Endothelial cell of umbilical vein (primary cell): ENCODE measurements at regions not wholly inside any gene's neighbourhood (a gene's known extent, or its start where the extent isn't known, plus 50 kb on each side); places are given as distances from the start of the nearest gene placed in this dataset.

Source experiments
- BruUV-seq: library from RNA; stranded (reverse); fragments of 400-500 nt; replicated peaks from 2 replicates; lab custom pipeline; 2021; lab: Mats Ljungman, UMichigan
- CTCF ChIA-PET: fragments of 300-600, 350-600 bp; sonication (Branson Sonifier 250); formaldehyde crosslinking; loops from one replicate; lab custom pipeline; 2021; ENCODE audit warnings: antibody characterized with exemption, inconsistent platforms; lab: Charles Lee
- POLR2A ChIA-PET: fragments of 300-600, 350-600 bp; sonication (Branson Sonifier 250); formaldehyde crosslinking; loops from one replicate; lab custom pipeline; 2021; ENCODE audit warnings: antibody characterized with exemption, inconsistent platforms; lab: Charles Lee
- DNase-seq: peaks from one replicate; pipeline ENCODE4 v3.0.0-alpha.2; 2011; ENCODE audit warnings: low read depth, low spot score
- FAIRE-seq: peaks from 2 replicates; lab custom pipeline; 2011; peaks lifted over from hg19 to GRCh38; lab: Jason Lieb, UNC
- H2AFZ ChIP-seq: 2 replicates; pipeline ENCODE4 v1.6.0; 2012; ENCODE audit warnings: low read depth, low read length, control low read depth, inconsistent platforms
- H3K27ac ChIP-seq: 2 replicates; pipeline ENCODE4 v1.5.1; 2011; ENCODE audit warnings: low read depth, mild to moderate bottlenecking, control low read depth, low read length, moderate library complexity; ENCODE audit not compliant: insufficient read depth
- H3K27me3 ChIP-seq, 2 experiments: 2 replicates each; pipeline versions ENCODE4 v1.6.0 to v1.6.1; 2011; ENCODE audit warnings: low read length in 2 of 2, mixed read lengths in 1 of 2; ENCODE audit not compliant: control insufficient read depth in 2 of 2, insufficient read depth in 2 of 2
- H3K36me3 ChIP-seq, 2 experiments: 2 replicates in 1 of 2; 3 replicates in 1 of 2; pipeline ENCODE4 v1.5.1; 2011; ENCODE audit warnings: low read length in 2 of 2, mild to moderate bottlenecking in 1 of 2, moderate library complexity in 1 of 2; ENCODE audit not compliant: control insufficient read depth in 2 of 2, insufficient read depth in 2 of 2; ENCODE audit errors: extremely low read depth in 1 of 2
- H3K4me1 ChIP-seq: 3 replicates; pipeline ENCODE4 v1.5.1; 2011; ENCODE audit warnings: mild to moderate bottlenecking, low read length; ENCODE audit not compliant: control insufficient read depth, insufficient read depth; ENCODE audit errors: extremely low read depth
- H3K4me2 ChIP-seq: 2 replicates; pipeline ENCODE4 v1.6.1; 2011; ENCODE audit warnings: low read length, control low read depth, mixed read lengths; ENCODE audit not compliant: insufficient read depth
- H3K4me3 ChIP-seq, 3 experiments: fragments of 200-600 bp in 1 of 3; sonication (generic), shearing (Covaris generic) in 1 of 3; replicated peaks in 1 of 3; 2 replicates each; pipeline ENCODE4 v1.5.1; 2011 to 2016; ENCODE audit warnings: control low read depth in 3 of 3, low read length in 3 of 3, mild to moderate bottlenecking in 2 of 3, inconsistent platforms in 1 of 3, low read depth in 1 of 3, moderate library complexity in 1 of 3; ENCODE audit not compliant: insufficient read depth in 1 of 3
- H3K79me2 ChIP-seq: 2 replicates; pipeline ENCODE4 v1.6.0; 2012; ENCODE audit warnings: low read length, inconsistent platforms; ENCODE audit not compliant: control insufficient read depth, insufficient read depth
- H3K9ac ChIP-seq: replicated peaks from 2 replicates; pipeline ENCODE3; 2011; ENCODE audit warnings: low read length, control low read depth; ENCODE audit not compliant: insufficient read depth; ENCODE audit errors: extremely low read depth
- H3K9me1 ChIP-seq: replicated peaks from 3 replicates; pipeline ENCODE4 v1.6.0; 2011; ENCODE audit warnings: mild to moderate bottlenecking, low read length; ENCODE audit not compliant: control insufficient read depth, insufficient read depth; ENCODE audit errors: extremely low read depth
- H3K9me3 ChIP-seq: replicated peaks from 2 replicates; pipeline ENCODE4 v1.5.1; 2012; ENCODE audit warnings: low read length, inconsistent platforms; ENCODE audit not compliant: control insufficient read depth, insufficient read depth
- H4K20me1 ChIP-seq: replicated peaks from 2 replicates; pipeline ENCODE3; 2011; ENCODE audit warnings: mild to moderate bottlenecking, low read length; ENCODE audit not compliant: control insufficient read depth, insufficient read depth; ENCODE audit errors: extremely low read depth
- EZH2 ChIP-seq: IDR thresholded peaks from 2 replicates; pipeline ENCODE4 v1.6.1; 2012; ENCODE audit warnings: borderline replicate concordance, low read depth, mild to moderate bottlenecking, moderate library complexity, low read length, inconsistent platforms; ENCODE audit not compliant: severe bottlenecking
- FOS ChIP-seq: IDR thresholded peaks from 2 replicates; pipeline ENCODE4 v1.6.1; 2011; ENCODE audit warnings: mild to moderate bottlenecking, low read length, moderate library complexity, borderline replicate concordance; ENCODE audit not compliant: insufficient read depth
- GATA2 ChIP-seq: IDR thresholded peaks from 2 replicates; pipeline ENCODE4 v1.7.0; 2011; ENCODE audit warnings: low read depth, mild to moderate bottlenecking, moderate library complexity, mixed read lengths, low read length; ENCODE audit not compliant: insufficient read length, insufficient read depth
- MYC ChIP-seq: IDR thresholded peaks from one replicate; pipeline ENCODE4 v1.6.1; 2011; ENCODE audit warnings: mild to moderate bottlenecking, low read depth, low read length
- POLR2AphosphoS5 ChIP-seq: IDR thresholded peaks from 2 replicates; pipeline ENCODE4 v1.6.1; 2012; ENCODE audit warnings: low read depth, mild to moderate bottlenecking, control low read depth, low read length, moderate library complexity; ENCODE audit not compliant: insufficient read depth
- dilution Hi-C: fragments of 300-500 bp; cut with MboI; formaldehyde crosslinking; loops from one replicate; pipeline ENCODE4 v1.15.0; 2019; ENCODE audit warnings: low sequenced_read_pairs; ENCODE audit not compliant: extremely low pct_ligation_motif_present
- intact Hi-C: fragments of 100-400 bp; cut with micrococcal nuclease; formaldehyde crosslinking; loops from one replicate; pipeline ENCODE4 v1.10.0; 2022
- TF ChIP-seq, protein P1 (sequence below), 2 donors: IDR thresholded peaks; 1 replicate in 1 of 2; 2 replicates in 1 of 2; pipeline ENCODE4 v1.5.1; 2011; ENCODE audit warnings: low read length in 2 of 2, mild to moderate bottlenecking in 2 of 2, moderate library complexity in 2 of 2, control low read depth in 1 of 2, inconsistent platforms in 1 of 2, low read depth in 1 of 2; ENCODE audit not compliant: insufficient read depth in 1 of 2; ENCODE audit errors: extremely low read depth in 1 of 2
- TF ChIP-seq, protein P2 (sequence below): IDR thresholded peaks from 2 replicates; pipeline ENCODE4 v1.6.1; 2011; ENCODE audit not compliant: insufficient read depth, insufficient read length

DNA sequence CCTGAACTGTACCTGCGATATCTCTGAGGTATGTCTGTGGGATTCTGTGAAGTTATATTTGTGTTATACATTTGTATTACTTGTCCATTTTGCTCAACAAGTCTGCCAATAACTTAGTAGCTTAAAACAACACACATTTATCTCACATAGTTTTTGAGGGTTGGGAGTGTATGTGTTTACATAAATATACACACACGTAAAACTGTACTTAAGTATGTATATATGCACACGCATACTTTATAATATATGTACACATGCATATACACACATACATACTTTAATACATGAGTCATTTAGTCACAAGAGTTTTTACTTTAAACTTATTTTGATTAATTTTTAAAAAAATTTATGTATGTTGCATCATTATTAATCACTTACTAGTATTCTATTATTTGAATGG is 205.9 kb upstream of the EDIL3 start:
- BruUV-seq, result no TSS peak
- no peaks in the 10 kb centered on the region for H3K79me2 ChIP-seq
- H3K27me3 ChIP-seq, result no peaks in the 10 kb centered on the region
- POLR2A ChIA-PET, result no interaction called here
- H3K4me3 ChIP-seq, result no peak overlapping the region
- no peaks in the 10 kb centered on the region for H3K9me1 ChIP-seq
- H3K27ac ChIP-seq, result no peak overlapping the region
- H3K9ac ChIP-seq, result no peak overlapping the region
- no peak for TF ChIP-seq POLR2AphosphoS5
- TF ChIP-seq GATA2, result no peak
- no peak for TF ChIP-seq MYC
- TF ChIP-seq, protein P1, sequence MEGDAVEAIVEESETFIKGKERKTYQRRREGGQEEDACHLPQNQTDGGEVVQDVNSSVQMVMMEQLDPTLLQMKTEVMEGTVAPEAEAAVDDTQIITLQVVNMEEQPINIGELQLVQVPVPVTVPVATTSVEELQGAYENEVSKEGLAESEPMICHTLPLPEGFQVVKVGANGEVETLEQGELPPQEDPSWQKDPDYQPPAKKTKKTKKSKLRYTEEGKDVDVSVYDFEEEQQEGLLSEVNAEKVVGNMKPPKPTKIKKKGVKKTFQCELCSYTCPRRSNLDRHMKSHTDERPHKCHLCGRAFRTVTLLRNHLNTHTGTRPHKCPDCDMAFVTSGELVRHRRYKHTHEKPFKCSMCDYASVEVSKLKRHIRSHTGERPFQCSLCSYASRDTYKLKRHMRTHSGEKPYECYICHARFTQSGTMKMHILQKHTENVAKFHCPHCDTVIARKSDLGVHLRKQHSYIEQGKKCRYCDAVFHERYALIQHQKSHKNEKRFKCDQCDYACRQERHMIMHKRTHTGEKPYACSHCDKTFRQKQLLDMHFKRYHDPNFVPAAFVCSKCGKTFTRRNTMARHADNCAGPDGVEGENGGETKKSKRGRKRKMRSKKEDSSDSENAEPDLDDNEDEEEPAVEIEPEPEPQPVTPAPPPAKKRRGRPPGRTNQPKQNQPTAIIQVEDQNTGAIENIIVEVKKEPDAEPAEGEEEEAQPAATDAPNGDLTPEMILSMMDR (IDR thresholded peaks at IDR 0.05; ENCODE audit: extremely low read depth in 1 of 2, insufficient read depth in 1 of 2, low read depth in 1 of 2, low read length in 2 of 2), result no peak
- TF ChIP-seq, protein P2, sequence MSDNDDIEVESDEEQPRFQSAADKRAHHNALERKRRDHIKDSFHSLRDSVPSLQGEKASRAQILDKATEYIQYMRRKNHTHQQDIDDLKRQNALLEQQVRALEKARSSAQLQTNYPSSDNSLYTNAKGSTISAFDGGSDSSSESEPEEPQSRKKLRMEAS, result no peak
- TF ChIP-seq FOS, result no peak
- TF ChIP-seq EZH2, result no peak
- dilution Hi-C loops, result no loop called here
- no peaks in the 10 kb centered on the region for H3K4me1 ChIP-seq
- no peaks in the 10 kb centered on the region for H3K36me3 ChIP-seq
- no peak overlapping the region for H2AFZ ChIP-seq
- no peak for FAIRE-seq
- H3K9me3 ChIP-seq, result no peaks in the 10 kb centered on the region
- DNase-seq, result no peak
- no peak overlapping the region for H3K4me2 ChIP-seq
- H4K20me1 ChIP-seq, result no peaks in the 10 kb centered on the region
- intact Hi-C loops, result no loop called here
- CTCF ChIA-PET, result no interaction called here
